ENCODE measurements at regions not wholly inside any gene's neighbourhood (a gene's known extent, or its start where the extent isn't known, plus 50 kb on each side); places are given as distances from the start of the nearest gene placed in this dataset.

GRCh38 chr2:74067221-74067747 lies 80.4 kb downstream of the BOLA3 start:
- TF ChIP-seq GABPA (IDR thresholded peaks at IDR 0.05 in 1 of 2, conservative IDR thresholded peaks at IDR 0.05 in 1 of 2) (no peak), FOXA2 (IDR thresholded peaks at IDR 0.05) (no peak), MAX (IDR thresholded peaks at IDR 0.05) (no peak), FOXA1 (IDR thresholded peaks at IDR 0.05) (no peak), RXRA (IDR thresholded peaks at IDR 0.05) (no peak)
- no peak overlapping the region for H3K9ac ChIP-seq (ENCODE audit: low read depth in 1 of 2, low read length in 2 of 2)
- H3K9me3 ChIP-seq (ENCODE audit: control insufficient read depth in 4 of 4, low read length in 3 of 4): no peaks in the 10 kb centered on the region
- 97% methylated on average over 4 of the region's 4 CpGs for WGBS
- H3K36me3 ChIP-seq (ENCODE audit: control insufficient read depth in 4 of 4, insufficient read depth in 3 of 4, low read depth in 1 of 4, low read length in 3 of 4): peaks cover 0 to 2% (median 0%) of the 10 kb centered on the region in 4 donors
- no peaks in the 10 kb centered on the region for H3K27me3 ChIP-seq (ENCODE audit: control insufficient read depth in 4 of 4, insufficient read depth in 4 of 4, low read length in 3 of 4)
- H3K4me3 ChIP-seq (ENCODE audit: low read depth in 1 of 3, low read length in 3 of 3): no peak overlapping the region
- peaks cover 0 to 4% (median 0%) of the 10 kb centered on the region in 4 donors for H3K4me1 ChIP-seq (ENCODE audit: control insufficient read depth in 4 of 4, insufficient read depth in 4 of 4, low read length in 3 of 4)
- no peak overlapping the region for H3K27ac ChIP-seq (ENCODE audit: low read depth in 1 of 2, low read length in 2 of 2)
- DNase-seq (ENCODE audit: low spot score): no peak

GRCh38 chr2:74070991-74071390 lies 76.7 kb downstream of the BOLA3 start:
- 95% methylated on average over 2 of the region's 2 CpGs for WGBS
- TF ChIP-seq GABPA (IDR thresholded peaks at IDR 0.05 in 1 of 2, conservative IDR thresholded peaks at IDR 0.05 in 1 of 2) (no peak), ZBTB33 (IDR thresholded peaks at IDR 0.05) (no peak), NR2F2 (IDR thresholded peaks at IDR 0.05) (no peak), REST (IDR thresholded peaks at IDR 0.05) (no peak), FOXA2 (IDR thresholded peaks at IDR 0.05) (no peak), TAF1 (conservative IDR thresholded peaks at IDR 0.05) (no peak), EGR1 (IDR thresholded peaks at IDR 0.05; ENCODE audit: low read depth in 2 of 2) (no peak), JUND (IDR thresholded peaks at IDR 0.05) (no peak), RAD21 (IDR thresholded peaks at IDR 0.05) (no peak), CTCF (IDR thresholded peaks at IDR 0.05; ENCODE audit: low read depth, low read length, missing input control) (no peak)
- no peaks in the 10 kb centered on the region for H3K27me3 ChIP-seq (ENCODE audit: control insufficient read depth in 4 of 4, insufficient read depth in 4 of 4, low read length in 3 of 4)
- no peak overlapping the region for H3K27ac ChIP-seq (ENCODE audit: low read depth in 1 of 2, low read length in 2 of 2)
- no peaks in the 10 kb centered on the region for H3K9me3 ChIP-seq (ENCODE audit: control insufficient read depth in 4 of 4, low read length in 3 of 4)
- no peak overlapping the region for H3K9ac ChIP-seq (ENCODE audit: low read depth in 1 of 2, low read length in 2 of 2)
- no peak for DNase-seq (ENCODE audit: low spot score)
- H3K4me1 ChIP-seq (ENCODE audit: control insufficient read depth in 4 of 4, insufficient read depth in 4 of 4, low read length in 3 of 4): peaks cover 0 to 2% (median 0%) of the 10 kb centered on the region in 4 donors
- H3K4me3 ChIP-seq (ENCODE audit: low read depth in 1 of 3, low read length in 3 of 3): no peak overlapping the region
- H3K36me3 ChIP-seq (ENCODE audit: control insufficient read depth in 4 of 4, insufficient read depth in 3 of 4, low read depth in 1 of 4, low read length in 3 of 4): peaks cover 0 to 4% (median 3%) of the 10 kb centered on the region in 4 donors

Data from liver (tissue), 8 donors.